Gastrocnemius medialis (tissue), 4 donors: ENCODE measurements at regions not wholly inside any gene's neighbourhood (a gene's known extent, or its start where the extent isn't known, plus 50 kb on each side); places are given as distances from the start of the nearest gene placed in this dataset.
"Not testable (repeated sequence)": the region's sequence is repeated elsewhere in the genome, so short reads cannot be mapped to it uniquely, and the experiment has no call there.

Experiments
- ATAC-seq, 2 donors: fragments of 150-250 bp; one replicate each; pipeline ENCODE4 v1.9.1; 2016
- DNase-seq, 2 donors: peaks; one replicate each; pipeline ENCODE4 v3.0.0-alpha.2; 2019
- H3K27ac ChIP-seq, 4 donors: fragments of 200-600 bp; sonication (generic); 1 replicate in 1 of 4; 2 replicates in 3 of 4; pipeline ENCODE4 v1.5.1; 2016 to 2018; ENCODE audit warnings: mild to moderate bottlenecking in 2 of 4, moderate library complexity in 1 of 4
- H3K27me3 ChIP-seq, 3 donors: fragments of 200-600 bp; sonication (generic) in 2 of 3; 1 replicate in 1 of 3; 2 replicates in 2 of 3; pipeline versions ENCODE4 v1.5.1 to v1.6.0; 2016 to 2019; ENCODE audit warnings: mild to moderate bottlenecking in 1 of 3, moderate library complexity in 1 of 3
- H3K36me3 ChIP-seq, 2 donors: fragments of 200-600 bp; sonication (generic) in 1 of 2; one replicate each; pipeline ENCODE4 v1.5.1; 2017 to 2018
- H3K4me1 ChIP-seq, 2 donors: fragments of 200-600 bp; sonication (generic) in 1 of 2; one replicate each; pipeline ENCODE4 v1.5.1; 2016 to 2017; ENCODE audit warnings: mild to moderate bottlenecking in 2 of 2
- H3K4me3 ChIP-seq, 4 donors: fragments of 200-600 bp; sonication (generic) in 3 of 4; 1 replicate in 1 of 4; 2 replicates in 3 of 4; pipeline ENCODE4 v1.5.1; 2016 to 2019; ENCODE audit warnings: mild to moderate bottlenecking in 2 of 4
- H3K9me3 ChIP-seq, 3 donors: fragments of 200-600 bp; sonication (generic) in 2 of 3; 1 replicate in 1 of 3; 2 replicates in 2 of 3; pipeline ENCODE4 v1.5.1; 2016 to 2019
- CTCF ChIP-seq, 5 experiments: fragments of 450-650 bp in 3 of 5; fragments of 200-600 bp in 2 of 5; sonication (generic) in 2 of 5; IDR thresholded peaks in 4 of 5; conservative IDR thresholded peaks in 1 of 5; 1 replicate in 4 of 5; 2 replicates in 1 of 5; pipeline ENCODE4 v1.5.1; 2016 to 2019; ENCODE audit warnings: antibody characterized with exemption in 5 of 5, mild to moderate bottlenecking in 3 of 5, moderate library complexity in 3 of 5
- POLR2A ChIP-seq, 2 donors: fragments of 450-650 bp; IDR thresholded peaks; one replicate each; pipeline ENCODE4 v1.6.1; 2017; ENCODE audit warnings: antibody characterized with exemption in 2 of 2, mild to moderate bottlenecking in 2 of 2, moderate library complexity in 2 of 2
- in situ Hi-C, 4 donors: fragments of 200-750 bp; cut with MboI; loops; one replicate each; pipeline versions ENCODE4 v1.15.0 to v1.8.0; 2017; ENCODE audit warnings: low sequenced_read_pairs in 4 of 4
- intact Hi-C: fragments of 100-400 bp; cut with DNase I; formaldehyde crosslinking; loops from one replicate; pipeline ENCODE4 v1.15.1; 2023; ENCODE audit warnings: low total_unique reads

GRCh38 chr19:20307127-20307526 is 140.1 kb downstream of the ZNF486 start:
- H3K36me3 ChIP-seq: no peaks in the 10 kb centered on the region
- DNase-seq: no peak
- ATAC-seq: no peak
- no peak overlapping the region for H3K27ac ChIP-seq
- H3K4me1 ChIP-seq: no peaks in the 10 kb centered on the region
- no peak for TF ChIP-seq CTCF (IDR thresholded peaks at IDR 0.05 in 4 of 5, conservative IDR thresholded peaks at IDR 0.05 in 1 of 5)
- no peak for TF ChIP-seq POLR2A (IDR thresholded peaks at IDR 0.05)
- no peaks in the 10 kb centered on the region for H3K27me3 ChIP-seq
- H3K4me3 ChIP-seq: no peak overlapping the region
- H3K9me3 ChIP-seq: no peaks in the 10 kb centered on the region
- in situ Hi-C loops (no loop called here), intact Hi-C loops (no loop called here)

GRCh38 chr19:20296314-20296713 is 129.3 kb downstream of the ZNF486 start:
- H3K27ac ChIP-seq, ATAC-seq, H3K4me1 ChIP-seq, H3K9me3 ChIP-seq, intact Hi-C loops, H3K27me3 ChIP-seq, DNase-seq, H3K4me3 ChIP-seq, H3K36me3 ChIP-seq: not testable (repeated sequence)
- in situ Hi-C loops: loop anchor here in 1 of 4 donors (25.0 kb wide), 1 partner anchor 309 kb away; no protein-coding TSS in a partner anchor

GRCh38 chr19:20294181-20294580 is 127.2 kb downstream of the ZNF486 start:
- Histone ChIP-seq H3K9me3 (no peaks in the 10 kb centered on the region), H3K4me1 (no peaks in the 10 kb centered on the region), H3K27me3 (no peaks in the 10 kb centered on the region), H3K4me3 (no peak overlapping the region), H3K36me3 (no peaks in the 10 kb centered on the region), H3K27ac (no peak overlapping the region)
- no peak for DNase-seq
- in situ Hi-C loops (loop anchor here in 1 of 4 donors (25.0 kb wide), 1 partner anchor 307 kb away; no protein-coding TSS in a partner anchor), intact Hi-C loops (no loop called here)
- TF ChIP-seq POLR2A (IDR thresholded peaks at IDR 0.05): no peak
- no peak for TF ChIP-seq CTCF (IDR thresholded peaks at IDR 0.05 in 4 of 5, conservative IDR thresholded peaks at IDR 0.05 in 1 of 5)
- no peak for ATAC-seq

GRCh38 chr19:20292520-20292919 is 125.5 kb downstream of the ZNF486 start:
- H3K4me3 ChIP-seq: not testable (repeated sequence)

GRCh38 chr19:20289186-20289585 is 122.2 kb downstream of the ZNF486 start:
- no peaks in the 10 kb centered on the region for H3K9me3 ChIP-seq
- intact Hi-C loops: no loop called here
- H3K36me3 ChIP-seq: no peaks in the 10 kb centered on the region
- no peak for TF ChIP-seq CTCF (IDR thresholded peaks at IDR 0.05 in 4 of 5, conservative IDR thresholded peaks at IDR 0.05 in 1 of 5)
- H3K4me1 ChIP-seq: no peaks in the 10 kb centered on the region
- H3K27me3 ChIP-seq: no peaks in the 10 kb centered on the region
- no peak overlapping the region for H3K27ac ChIP-seq
- ATAC-seq: no peak
- in situ Hi-C loops: loop anchor here in 1 of 4 donors (25.0 kb wide), 1 partner anchor 302 kb away; no protein-coding TSS in a partner anchor
- H3K4me3 ChIP-seq: no peak overlapping the region
- DNase-seq: no peak

More at GRCh38 chr19:20292520-20292919, 125.5 kb downstream of the ZNF486 start:
- H3K4me1 ChIP-seq, DNase-seq, H3K36me3 ChIP-seq, intact Hi-C loops, H3K9me3 ChIP-seq, H3K27me3 ChIP-seq, ATAC-seq, H3K27ac ChIP-seq: not testable (repeated sequence)
- in situ Hi-C loops: loop anchor here in 1 of 4 donors (25.0 kb wide), 1 partner anchor 305 kb away; no protein-coding TSS in a partner anchor

- Histone ChIP-seq H3K4me1 (no peaks in the 10 kb centered on the region), H3K36me3 (no peaks in the 10 kb centered on the region), H3K27ac (no peak overlapping the region), H3K27me3 (no peaks in the 10 kb centered on the region), H3K9me3 (no peaks in the 10 kb centered on the region), H3K4me3 (no peak overlapping the region)
- no peak for TF ChIP-seq CTCF (IDR thresholded peaks at IDR 0.05 in 4 of 5, conservative IDR thresholded peaks at IDR 0.05 in 1 of 5)
- no peak for DNase-seq
- intact Hi-C loops (no loop called here), in situ Hi-C loops (loop anchor here in 1 of 4 donors (25.0 kb wide), 1 partner anchor 300 kb away; no protein-coding TSS in a partner anchor)
- ATAC-seq: no peak
Measured at GRCh38 chr19:20287070-20287469, 120.1 kb downstream of the ZNF486 start.

GRCh38 chr19:20285876-20286275 is 118.9 kb downstream of the ZNF486 start:
- H3K36me3 ChIP-seq, ATAC-seq, intact Hi-C loops, H3K4me1 ChIP-seq, H3K27ac ChIP-seq, H3K4me3 ChIP-seq, H3K27me3 ChIP-seq, DNase-seq, H3K9me3 ChIP-seq: not testable (repeated sequence)
- in situ Hi-C loops: loop anchor here in 1 of 4 donors (25.0 kb wide), 1 partner anchor 299 kb away; no protein-coding TSS in a partner anchor
